ENCODE measurements at regions not wholly inside any gene's neighbourhood (a gene's known extent, or its start where the extent isn't known, plus 50 kb on each side); places are given as distances from the start of the nearest gene placed in this dataset.

- Mint-ChIP-seq H3K27ac (no peak overlapping the region), H3K4me3 (no peak overlapping the region), H3K4me1 (no peaks in the 10 kb centered on the region), H3K9me3 (peaks cover 15% of the 10 kb centered on the region), H3K27me3 (ENCODE audit: insufficient read depth, low read depth, poor library complexity) (peaks cover 2% of the 10 kb centered on the region), H3K36me3 (ENCODE audit: low read depth) (peaks cover 9% of the 10 kb centered on the region; the same call in 1 of the 3 replicates)
- Histone ChIP-seq H4K20me1 (replicated peaks; ENCODE audit: insufficient read depth) (no peaks in the 10 kb centered on the region), H3K79me2 (replicated peaks; ENCODE audit: insufficient read depth) (no peaks in the 10 kb centered on the region), H2AFZ (no peak overlapping the region), H3K27ac (ENCODE audit: low read depth) (no peak overlapping the region), H3K27me3 (ENCODE audit: insufficient read depth) (no peaks in the 10 kb centered on the region), H3F3A (replicated peaks; ENCODE audit: low read depth) (no peaks in the 10 kb centered on the region), H3K9me2 (ENCODE audit: insufficient read depth) (peaks cover 4% of the 10 kb centered on the region), H3K36me3 (ENCODE audit: insufficient read depth) (no peaks in the 10 kb centered on the region), H3K4me2 (no peak overlapping the region), H3K4me3 (no peak overlapping the region), H3K4me1 (ENCODE audit: insufficient read depth) (no peaks in the 10 kb centered on the region)
- TF ChIP-seq CREB1 (CRISPR knock-in tag; IDR thresholded peaks at IDR 0.05; ENCODE audit: low read depth) (no peak), NANOG (IDR thresholded peaks at IDR 0.05; ENCODE audit: borderline replicate concordance) (no peak)
- DNase-seq (ENCODE audit: low spot score) (no peak), ATAC-seq (no peak)
These were observed 1487.0 kb upstream of the GBE1 start for GRCh38 chr3:83248454-83248853.

GRCh38 chr3:83235180-83235814, 1473.9 kb upstream of the GBE1 start:
- Histone ChIP-seq H3K9me2 (ENCODE audit: insufficient read depth) (no peaks in the 10 kb centered on the region), H3F3A (replicated peaks; ENCODE audit: low read depth) (no peaks in the 10 kb centered on the region), H3K4me3 (no peak overlapping the region), H4K20me1 (replicated peaks; ENCODE audit: insufficient read depth) (no peaks in the 10 kb centered on the region), H3K4me2 (no peak overlapping the region), H3K79me2 (replicated peaks; ENCODE audit: insufficient read depth) (no peaks in the 10 kb centered on the region), H3K4me1 (ENCODE audit: insufficient read depth) (no peaks in the 10 kb centered on the region), H2AFZ (no peak overlapping the region), H3K36me3 (ENCODE audit: insufficient read depth) (no peaks in the 10 kb centered on the region), H3K27ac (ENCODE audit: low read depth) (no peak overlapping the region), H3K27me3 (ENCODE audit: insufficient read depth) (no peaks in the 10 kb centered on the region)
- H3K4me1 Mint-ChIP-seq: peaks cover 6% of the 10 kb centered on the region; the same call in 2 of the 3 replicates
- no peaks in the 10 kb centered on the region for H3K27me3 Mint-ChIP-seq (ENCODE audit: insufficient read depth, low read depth, poor library complexity)
- no peak for TF ChIP-seq EZH2phosphoT487 (IDR thresholded peaks at IDR 0.05; ENCODE audit: unreplicated experiment)
- no peak for TF ChIP-seq REST (IDR thresholded peaks at IDR 0.05; ENCODE audit: unreplicated experiment)
- TF ChIP-seq NANOG (IDR thresholded peaks at IDR 0.05; ENCODE audit: borderline replicate concordance): no peak
- no peak for TF ChIP-seq EZH2 (IDR thresholded peaks at IDR 0.05; ENCODE audit: low read depth, unreplicated experiment)
- no peak for TF ChIP-seq STAT1 (IDR thresholded peaks at IDR 0.05; ENCODE audit: unreplicated experiment)
- TF ChIP-seq CTCF (conservative IDR thresholded peaks at IDR 0.05; ENCODE audit: low read depth in 2 of 2): no peak
- no peak for TF ChIP-seq ZNF462 (CRISPR knock-in tag; IDR thresholded peaks at IDR 0.05)
- TF ChIP-seq ZNF331 (CRISPR knock-in tag; IDR thresholded peaks at IDR 0.05; ENCODE audit: low read depth): no peak
- TF ChIP-seq POLR2AphosphoS5 (IDR thresholded peaks at IDR 0.05; ENCODE audit: low read depth): no peak
- no peak overlapping the region for H3K4me3 Mint-ChIP-seq
- H3K36me3 Mint-ChIP-seq (ENCODE audit: low read depth): no peaks in the 10 kb centered on the region
- DNase-seq (ENCODE audit: low spot score): no peak
- H3K9me3 Mint-ChIP-seq: no peaks in the 10 kb centered on the region
- no peak overlapping the region for H3K27ac Mint-ChIP-seq
- ATAC-seq: no peak
